T-helper 22 cell (primary cell): ENCODE measurements at regions not wholly inside any gene's neighbourhood (a gene's known extent, or its start where the extent isn't known, plus 50 kb on each side); places are given as distances from the start of the nearest gene placed in this dataset.

ENCODE experiments used
- DNase-seq: peaks from one replicate; pipeline ENCODE4 v3.0.0-alpha.2; 2020; ENCODE audit warnings: low read depth

DNA sequence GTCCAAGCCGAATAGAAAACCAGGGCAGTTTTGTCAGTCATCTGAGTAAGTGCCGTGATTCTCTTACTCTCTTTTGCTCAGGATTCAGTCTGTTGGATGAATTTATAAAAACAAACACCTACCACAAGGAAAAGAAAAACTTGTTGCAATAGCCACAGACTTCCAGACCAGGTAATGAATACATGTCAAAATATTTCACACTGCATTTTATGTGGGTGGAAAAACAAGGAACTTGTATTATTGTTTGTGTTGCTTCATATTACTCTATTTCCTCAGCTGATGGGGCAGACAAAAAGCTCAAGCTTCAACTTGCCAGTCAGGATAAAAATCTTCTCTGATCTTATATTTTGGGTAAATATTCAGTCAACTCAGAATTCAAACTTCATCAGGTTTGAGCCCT lies 1125.7 kb downstream of the NLGN4Y start:
- no peak for DNase-seq

DNA sequence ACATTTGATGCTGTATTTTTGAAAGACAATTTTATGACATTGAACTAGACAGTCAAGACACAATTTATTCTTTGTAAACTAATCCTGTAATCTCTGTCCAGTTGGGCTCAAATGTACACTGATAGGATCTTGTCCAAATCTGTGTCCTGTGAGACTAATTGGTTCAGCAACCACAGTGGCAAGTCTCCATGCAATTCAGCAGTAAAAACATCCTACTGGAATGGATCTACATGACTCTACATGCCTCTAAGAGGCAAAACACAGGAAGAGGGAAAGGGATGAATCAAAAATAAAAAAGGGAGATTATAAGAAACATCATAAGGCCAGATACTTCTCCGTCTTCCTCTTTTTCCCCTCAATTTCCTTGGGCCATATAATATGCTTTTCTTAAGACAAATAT lies 1164.2 kb downstream of the NLGN4Y start:
- no peak for DNase-seq

DNA sequence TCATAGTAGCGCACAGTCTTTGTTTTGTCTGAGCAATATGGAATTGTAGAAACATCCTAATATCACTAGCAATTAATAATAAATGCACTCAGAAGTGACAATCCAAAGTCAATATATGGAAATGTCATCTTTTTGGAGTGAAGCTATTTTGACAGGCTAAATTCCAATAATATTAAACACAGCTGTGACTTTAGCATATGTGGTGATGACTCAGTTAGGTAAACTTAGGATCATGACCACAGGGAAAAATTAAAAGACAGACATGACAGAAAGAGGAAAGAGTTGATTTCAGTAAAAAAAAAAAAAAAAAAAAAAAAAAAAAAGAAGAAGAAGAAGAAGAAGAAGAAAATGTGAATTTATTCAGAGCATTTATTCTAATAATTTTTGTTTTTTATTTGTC lies 1165.7 kb downstream of the NLGN4Y start:
- DNase-seq = no peak

DNA sequence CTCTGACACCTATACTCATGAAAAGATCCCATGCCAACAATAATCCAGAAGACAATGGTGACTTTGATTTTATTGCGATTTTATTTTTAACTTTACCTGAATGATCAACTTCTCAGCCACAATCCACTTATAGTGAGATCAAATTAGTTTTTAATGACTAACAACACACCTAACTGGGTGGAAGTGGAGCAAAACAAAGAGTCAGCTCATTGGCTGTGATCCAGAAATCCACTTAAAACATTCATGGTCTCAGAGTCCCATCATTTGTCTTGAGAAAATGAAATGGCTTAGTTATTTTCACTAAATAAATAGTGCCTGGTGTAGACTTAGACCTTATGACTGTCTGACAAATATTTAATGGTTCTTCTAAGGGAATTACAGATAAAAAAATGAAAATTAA lies 1177.8 kb downstream of the NLGN4Y start:
- DNase-seq = no peak

DNA sequence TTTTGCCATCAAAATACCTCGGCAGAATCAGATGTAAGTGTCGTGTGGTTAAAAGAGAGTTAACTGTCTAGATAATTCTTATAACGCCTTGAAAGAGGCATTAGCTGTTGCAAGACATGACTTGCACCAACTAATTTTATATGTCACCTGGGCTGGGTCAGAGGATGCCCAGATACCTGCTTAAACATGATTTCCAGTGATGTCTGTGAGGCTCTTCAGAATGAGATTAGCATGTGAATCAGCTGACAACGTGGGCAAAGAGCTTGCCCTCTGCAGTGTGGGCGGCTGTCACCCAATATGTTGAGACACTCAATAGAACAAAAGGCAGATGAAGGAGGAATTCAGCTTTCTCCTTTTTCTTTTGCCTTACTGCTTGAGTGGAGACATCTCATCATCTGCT lies 1180.6 kb downstream of the NLGN4Y start:
- no peak for DNase-seq

DNA sequence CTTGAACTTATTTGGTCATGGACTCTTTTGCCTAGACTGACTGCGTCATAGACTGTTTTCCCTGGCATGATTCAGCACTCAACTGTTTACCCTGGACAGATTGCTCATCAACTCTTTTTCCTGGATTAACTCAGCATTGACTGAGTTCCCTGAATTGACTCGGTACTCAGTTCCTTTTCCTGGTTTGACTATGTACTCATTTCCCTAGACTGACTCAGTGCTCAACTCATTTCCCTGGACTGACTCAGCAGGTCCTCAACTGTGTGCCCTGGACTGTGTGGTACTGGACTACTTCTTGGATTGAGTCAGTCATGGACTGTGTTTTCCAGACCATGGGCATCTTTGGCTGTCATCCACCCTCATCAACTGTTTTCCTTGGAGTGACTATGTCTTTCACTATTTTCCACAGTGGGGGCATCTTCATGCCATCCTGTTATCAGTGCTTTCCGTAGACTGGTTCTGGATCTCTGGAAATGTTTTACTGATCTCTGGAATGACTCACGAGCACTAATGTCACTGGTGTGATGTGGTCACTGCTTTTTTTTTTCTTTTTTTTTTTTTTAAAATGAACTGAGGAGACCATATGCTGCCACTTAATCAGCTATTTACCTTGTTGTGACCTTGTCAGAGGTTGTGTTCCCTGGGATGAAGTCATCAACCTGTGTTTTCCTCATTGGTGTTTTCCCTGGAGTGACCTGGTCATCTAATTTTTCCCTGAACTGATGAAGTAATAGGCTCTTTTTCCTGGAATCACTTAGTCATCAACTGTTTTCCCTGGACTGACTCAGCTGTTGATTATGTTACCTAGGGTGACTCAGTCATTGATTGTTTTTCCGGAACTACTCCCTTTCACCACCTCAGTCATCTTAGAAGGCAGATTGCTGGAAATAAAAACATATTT lies 1225.5 kb downstream of the NLGN4Y start:
- DNase-seq = no peak

DNA sequence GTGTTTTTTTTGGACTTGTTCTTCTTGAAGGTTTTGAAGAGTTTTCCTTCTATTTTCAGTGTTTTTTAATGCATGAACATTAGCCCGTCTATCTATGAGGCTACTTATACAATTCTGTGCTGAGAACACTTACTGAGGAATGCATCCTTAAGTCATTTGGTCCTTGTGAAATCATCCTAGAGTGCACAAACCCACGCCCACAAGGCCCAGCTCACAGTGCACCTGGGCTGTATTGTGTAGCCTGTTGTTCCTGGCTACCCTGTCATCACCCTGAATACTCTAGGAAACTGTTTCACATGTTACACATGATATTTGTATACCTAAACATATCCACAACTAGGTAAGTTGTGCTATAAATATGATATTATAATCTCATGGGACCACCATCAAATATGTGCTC lies 1226.7 kb downstream of the NLGN4Y start:
- no peak for DNase-seq

DNA sequence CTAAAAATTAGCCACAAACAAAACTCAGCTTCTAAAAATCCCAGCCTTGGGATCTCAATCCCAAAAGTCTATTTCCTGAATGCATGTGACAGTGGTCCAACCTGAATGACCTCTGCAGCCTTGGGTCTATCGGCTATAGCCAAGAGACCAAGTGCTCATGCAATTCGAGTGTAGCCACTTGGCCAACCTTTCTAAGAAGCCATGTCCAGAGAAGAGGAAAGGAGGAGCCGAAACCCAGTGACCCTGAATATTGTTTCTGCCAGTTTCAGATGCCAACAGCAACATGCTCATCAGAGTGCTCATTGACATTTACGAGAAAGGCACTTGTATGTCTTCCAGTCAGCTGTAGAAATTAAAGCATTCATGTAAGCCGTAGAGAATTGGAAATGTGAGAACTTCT lies 1231.9 kb downstream of the NLGN4Y start:
- no peak for DNase-seq

DNA sequence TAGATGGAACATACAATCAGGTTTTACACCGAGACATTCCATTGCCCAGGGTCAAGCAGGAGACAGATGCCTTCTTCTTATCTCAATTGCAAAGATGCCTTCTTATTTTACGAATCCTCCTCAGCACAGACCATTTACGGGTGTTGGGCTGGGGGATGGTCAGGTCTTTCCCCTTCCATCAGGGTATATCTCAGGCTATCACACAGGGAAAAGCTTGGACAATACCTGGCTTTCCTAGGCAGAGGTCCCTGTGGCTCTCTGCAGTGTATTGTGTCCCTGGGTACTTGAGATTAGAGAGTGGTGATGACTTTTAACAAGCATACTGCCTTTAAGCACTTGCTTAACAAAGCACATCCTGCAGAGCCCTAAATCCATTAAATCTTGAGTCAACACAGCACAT lies 1249.2 kb downstream of the NLGN4Y start:
- DNase-seq = no peak

DNA sequence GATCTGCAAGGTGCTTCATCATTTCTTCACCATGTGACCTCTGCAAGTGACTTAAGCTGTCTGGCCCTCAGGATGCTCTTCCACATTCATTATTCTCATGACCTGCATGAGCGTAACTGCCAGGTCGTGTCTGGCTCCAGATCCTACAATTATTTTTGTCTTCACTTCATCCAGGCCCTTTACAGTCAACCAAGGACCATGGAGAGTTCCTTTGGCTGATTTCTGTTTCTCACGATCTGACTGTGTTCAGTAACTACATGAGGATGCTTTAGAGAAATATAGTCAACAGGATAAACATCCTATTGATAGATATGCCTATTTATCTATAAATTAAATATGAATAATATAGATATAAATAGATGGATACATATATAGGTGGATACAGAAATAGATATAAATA lies 1251.6 kb downstream of the NLGN4Y start:
- DNase-seq = no peak

DNA sequence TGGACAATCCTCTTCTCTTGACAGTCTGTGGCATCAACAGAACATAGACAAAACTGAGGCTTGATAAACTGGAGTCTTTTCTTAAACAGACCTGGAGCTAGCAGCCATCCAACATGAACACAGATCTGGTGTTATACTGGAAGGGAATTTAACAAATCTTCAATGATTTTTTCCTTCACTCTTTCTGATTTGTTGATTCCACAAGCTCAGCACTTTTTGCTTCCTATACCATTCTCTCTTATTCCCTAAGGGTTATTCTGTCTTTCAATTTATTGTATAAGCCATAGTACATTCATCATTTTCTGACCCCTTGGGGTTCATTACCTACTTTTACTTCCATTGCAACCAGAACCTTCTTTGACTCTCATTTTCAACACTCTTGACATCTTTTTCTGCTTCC lies 1255.6 kb downstream of the NLGN4Y start:
- no peak for DNase-seq

DNA sequence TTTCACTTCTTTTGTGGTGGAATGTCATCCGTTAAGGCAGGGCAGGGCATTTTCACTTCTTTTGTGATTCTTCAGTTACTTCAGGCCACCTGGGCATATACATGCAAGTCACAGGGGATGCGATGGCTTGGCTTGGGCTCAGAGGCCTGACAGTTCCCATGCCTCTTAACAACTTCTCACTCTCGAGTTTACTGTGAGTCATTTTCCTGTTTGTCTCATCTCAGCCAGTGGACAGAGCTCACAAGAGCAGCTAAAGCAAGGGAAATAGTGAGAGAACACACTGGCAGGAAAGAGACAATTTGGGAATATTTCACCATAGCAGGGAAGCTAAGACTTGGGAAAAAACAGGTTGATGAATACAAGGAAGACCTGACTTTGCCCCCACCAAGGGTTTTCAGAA lies 1275.7 kb downstream of the NLGN4Y start:
- DNase-seq = no peak

DNA sequence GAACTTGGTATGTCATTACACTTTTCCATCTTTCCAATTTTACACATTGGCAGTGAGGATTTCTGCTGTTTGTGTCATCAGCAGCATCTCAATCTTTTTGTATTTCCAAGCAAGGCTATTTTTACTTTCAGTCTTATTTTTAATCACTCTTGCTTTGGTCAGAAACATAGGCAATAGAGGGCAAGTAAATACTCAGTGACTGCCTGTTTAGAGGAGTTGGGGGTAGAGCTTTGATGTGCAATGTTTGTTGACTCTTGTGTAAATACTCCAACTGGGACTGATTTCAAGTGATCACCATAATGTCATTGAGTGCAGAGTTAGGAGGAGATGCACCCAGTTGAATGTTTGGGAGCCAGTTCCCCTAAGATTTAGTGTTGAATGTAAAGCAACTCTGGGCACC lies 1281.7 kb downstream of the NLGN4Y start:
- no peak for DNase-seq

DNA sequence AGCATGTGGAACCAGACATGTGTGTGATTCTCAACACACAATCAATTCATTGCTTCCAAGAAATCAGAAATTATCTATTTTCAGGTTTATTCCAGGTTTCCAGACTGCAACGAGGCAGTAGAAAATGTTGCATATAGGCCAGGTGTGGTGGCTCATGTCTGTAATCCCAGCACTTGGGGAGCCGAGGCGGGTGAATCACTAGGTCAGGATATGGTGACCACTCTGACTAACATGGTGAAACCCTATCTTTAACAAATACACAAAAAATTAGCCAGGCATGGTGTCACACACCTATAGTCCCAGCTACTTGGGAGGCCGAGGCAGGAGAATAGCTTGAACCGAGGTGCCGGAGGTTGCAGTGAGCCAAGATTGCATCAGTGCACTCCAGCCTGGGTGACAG lies 1289.9 kb downstream of the NLGN4Y start:
- DNase-seq = no peak
